ENCODE measurements at regions not wholly inside any gene's neighbourhood (a gene's known extent, or its start where the extent isn't known, plus 50 kb on each side); places are given as distances from the start of the nearest gene placed in this dataset.

GRCh38 chr2:120575966-120576365 lies 159.7 kb upstream of the GLI2 start:
- no peak for FAIRE-seq
- TF ChIP-seq POLR2AphosphoS5 (IDR thresholded peaks at IDR 0.05; ENCODE audit: low read depth, low read length) (no peak), POLR2A (IDR thresholded peaks at IDR 0.05; ENCODE audit: low read depth, low read length) (no peak), TAF1 (IDR thresholded peaks at IDR 0.05; ENCODE audit: borderline replicate concordance, low read depth, low read length) (no peak)

GRCh38 chr2:120576509-120577474 lies 158.9 kb upstream of the GLI2 start:
- TF ChIP-seq POLR2AphosphoS5 (IDR thresholded peaks at IDR 0.05; ENCODE audit: low read depth, low read length) (no peak), TAF1 (IDR thresholded peaks at IDR 0.05; ENCODE audit: borderline replicate concordance, low read depth, low read length) (no peak), POLR2A (IDR thresholded peaks at IDR 0.05; ENCODE audit: low read depth, low read length) (no peak)
- no peak for FAIRE-seq
- no peak for DNase-seq (ENCODE audit: insufficient read length)

More at GRCh38 chr2:120575966-120576365, 159.7 kb upstream of the GLI2 start:
- no peak for DNase-seq (ENCODE audit: insufficient read length)

DNA sequence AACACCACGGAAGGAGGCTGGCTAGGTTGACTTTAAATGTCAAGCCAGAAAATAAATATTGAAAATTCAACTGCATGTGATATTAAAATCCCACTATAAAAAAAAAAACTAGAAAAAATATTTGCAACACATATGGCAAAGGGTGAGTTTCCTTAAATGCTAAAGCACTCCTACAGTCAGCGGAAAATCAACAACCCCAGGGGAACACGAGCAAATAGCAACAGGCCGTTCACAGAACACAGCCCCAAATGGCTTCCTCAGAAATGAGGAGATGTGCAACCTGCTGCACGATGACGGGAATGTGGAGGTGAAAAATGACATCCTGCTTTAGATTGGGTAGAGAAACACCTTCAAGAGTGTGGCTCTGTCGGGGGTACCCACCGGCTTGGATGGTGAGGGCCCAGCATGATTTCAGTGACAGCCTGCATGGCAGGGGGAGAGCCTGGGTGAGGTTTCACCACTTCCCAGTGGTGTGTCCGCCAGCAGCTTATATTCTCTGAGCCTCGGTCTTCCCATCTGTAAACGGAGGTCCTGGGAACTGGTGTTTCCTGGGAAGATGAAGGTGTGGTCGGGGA lies 157.9 kb upstream of the GLI2 start:
- DNase-seq (ENCODE audit: insufficient read length) (no peak), FAIRE-seq (no peak)
- TF ChIP-seq POLR2AphosphoS5 (IDR thresholded peaks at IDR 0.05; ENCODE audit: low read depth, low read length) (no peak), POLR2A (IDR thresholded peaks at IDR 0.05; ENCODE audit: low read depth, low read length) (no peak), TAF1 (IDR thresholded peaks at IDR 0.05; ENCODE audit: borderline replicate concordance, low read depth, low read length) (no peak)

DNA sequence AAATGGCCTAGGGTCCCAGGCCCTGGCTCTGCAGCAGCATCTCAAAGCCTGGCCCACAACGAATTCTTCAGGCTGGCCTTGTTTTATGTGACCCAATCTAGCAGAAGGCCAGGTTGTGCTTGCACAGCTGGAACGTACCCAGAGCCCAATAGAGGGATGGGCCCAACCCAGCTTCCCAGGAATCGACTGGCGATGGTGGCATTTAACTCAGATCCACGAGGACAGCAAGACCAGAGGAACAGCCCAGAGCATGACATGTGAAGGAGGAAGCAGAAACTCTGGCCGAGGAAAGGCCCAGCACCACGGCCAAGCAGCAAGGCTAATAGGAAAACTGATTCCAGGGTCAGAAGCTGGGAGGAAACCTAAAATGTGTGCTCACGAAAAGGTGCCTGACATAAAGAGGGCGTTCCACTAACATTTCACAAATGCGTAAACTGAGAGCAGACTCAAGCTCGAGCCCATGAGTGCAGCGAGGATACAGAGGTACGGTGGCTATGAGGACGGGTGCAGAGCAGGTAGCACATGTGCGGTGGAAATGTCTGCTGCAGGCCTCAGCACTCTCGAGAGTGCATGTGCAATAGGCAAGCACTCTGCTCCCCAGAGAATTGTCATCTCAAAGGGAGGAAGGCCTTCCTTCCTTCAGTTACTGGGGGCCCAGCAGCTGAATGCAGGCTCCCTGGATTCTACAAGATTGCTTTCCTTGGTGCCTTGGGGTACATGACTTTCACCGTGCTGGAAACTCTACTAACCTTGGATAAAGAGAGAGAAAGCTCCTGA lies 156.9 kb upstream of the GLI2 start:
- DNase-seq (ENCODE audit: insufficient read length), result no peak
- no peak for TF ChIP-seq POLR2A (IDR thresholded peaks at IDR 0.05; ENCODE audit: low read depth, low read length)
- TF ChIP-seq TAF1 (IDR thresholded peaks at IDR 0.05; ENCODE audit: borderline replicate concordance, low read depth, low read length), result no peak
- no peak for TF ChIP-seq POLR2AphosphoS5 (IDR thresholded peaks at IDR 0.05; ENCODE audit: low read depth, low read length)
- FAIRE-seq, result no peak

DNA sequence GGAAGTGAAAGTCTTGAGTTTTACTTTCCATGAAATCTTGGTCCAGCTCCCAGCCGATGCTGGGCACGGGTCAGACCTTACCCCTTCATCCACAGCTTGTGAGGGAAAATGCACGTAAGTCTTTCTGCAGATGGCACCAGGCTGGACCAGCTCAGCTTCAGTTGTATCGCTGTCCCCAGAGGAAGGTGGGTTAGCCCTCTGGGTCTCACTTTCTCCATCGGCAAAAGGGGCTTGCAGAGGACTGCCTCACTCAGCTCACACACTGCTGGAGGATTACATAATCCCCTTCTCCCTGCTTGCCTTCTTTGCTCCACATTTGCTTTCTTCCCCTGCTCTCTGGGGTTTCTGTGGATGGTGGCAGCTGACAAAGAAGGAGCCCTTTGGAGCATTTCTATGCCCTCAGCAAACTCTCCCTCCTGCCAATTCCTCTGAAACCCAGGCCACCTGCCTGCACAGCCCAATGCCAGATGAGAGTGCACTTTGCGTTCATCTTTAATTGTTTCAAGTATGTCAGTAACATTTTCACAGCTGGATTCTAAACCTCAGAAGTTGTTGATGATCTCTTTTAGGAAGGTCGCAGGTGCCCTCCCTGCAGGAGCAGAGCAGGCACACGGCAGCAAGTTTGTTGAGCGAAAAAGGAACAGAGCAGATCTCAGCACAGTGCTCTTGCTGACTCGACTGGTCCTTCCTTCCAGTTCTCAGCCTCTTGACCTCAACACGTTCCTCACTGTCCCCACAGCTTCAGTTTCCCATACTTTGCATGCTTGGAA lies 155.6 kb upstream of the GLI2 start:
- no peak for DNase-seq (ENCODE audit: insufficient read length)
- FAIRE-seq, result no peak
- TF ChIP-seq TAF1 (IDR thresholded peaks at IDR 0.05; ENCODE audit: borderline replicate concordance, low read depth, low read length) (no peak), POLR2AphosphoS5 (IDR thresholded peaks at IDR 0.05; ENCODE audit: low read depth, low read length) (no peak), POLR2A (IDR thresholded peaks at IDR 0.05; ENCODE audit: low read depth, low read length) (no peak)

- DNase-seq (ENCODE audit: insufficient read length) (no peak), FAIRE-seq (no peak)
- TF ChIP-seq POLR2A (IDR thresholded peaks at IDR 0.05; ENCODE audit: low read depth, low read length) (no peak), POLR2AphosphoS5 (IDR thresholded peaks at IDR 0.05; ENCODE audit: low read depth, low read length) (no peak), TAF1 (IDR thresholded peaks at IDR 0.05; ENCODE audit: borderline replicate concordance, low read depth, low read length) (no peak)
Observed at GRCh38 chr2:120580709-120581108, 155.0 kb upstream of the GLI2 start.

DNA sequence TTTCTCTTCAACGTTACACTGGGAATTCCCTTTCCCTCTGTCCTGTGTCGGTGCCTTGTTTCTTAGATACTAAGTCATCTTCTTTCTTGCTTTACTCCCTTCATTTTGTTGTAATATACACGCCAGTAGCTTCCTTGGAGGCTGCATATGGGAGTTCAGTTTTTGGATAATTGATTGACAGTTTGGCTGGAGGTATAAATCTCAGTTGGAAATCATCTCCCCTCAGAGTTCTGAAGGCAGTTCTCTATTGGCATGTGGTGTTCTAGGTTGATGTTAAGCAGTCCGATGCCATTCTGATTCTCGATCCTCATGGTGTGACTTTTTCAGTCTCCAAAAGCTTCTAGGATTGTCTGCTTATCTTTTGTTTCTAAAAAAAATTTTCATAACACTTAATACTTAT lies 152.5 kb upstream of the GLI2 start:
- DNase-seq (ENCODE audit: insufficient read length), result no peak
- TF ChIP-seq TAF1 (IDR thresholded peaks at IDR 0.05; ENCODE audit: borderline replicate concordance, low read depth, low read length) (no peak), POLR2AphosphoS5 (IDR thresholded peaks at IDR 0.05; ENCODE audit: low read depth, low read length) (no peak), POLR2A (IDR thresholded peaks at IDR 0.05; ENCODE audit: low read depth, low read length) (no peak)
- no peak for FAIRE-seq

DNA sequence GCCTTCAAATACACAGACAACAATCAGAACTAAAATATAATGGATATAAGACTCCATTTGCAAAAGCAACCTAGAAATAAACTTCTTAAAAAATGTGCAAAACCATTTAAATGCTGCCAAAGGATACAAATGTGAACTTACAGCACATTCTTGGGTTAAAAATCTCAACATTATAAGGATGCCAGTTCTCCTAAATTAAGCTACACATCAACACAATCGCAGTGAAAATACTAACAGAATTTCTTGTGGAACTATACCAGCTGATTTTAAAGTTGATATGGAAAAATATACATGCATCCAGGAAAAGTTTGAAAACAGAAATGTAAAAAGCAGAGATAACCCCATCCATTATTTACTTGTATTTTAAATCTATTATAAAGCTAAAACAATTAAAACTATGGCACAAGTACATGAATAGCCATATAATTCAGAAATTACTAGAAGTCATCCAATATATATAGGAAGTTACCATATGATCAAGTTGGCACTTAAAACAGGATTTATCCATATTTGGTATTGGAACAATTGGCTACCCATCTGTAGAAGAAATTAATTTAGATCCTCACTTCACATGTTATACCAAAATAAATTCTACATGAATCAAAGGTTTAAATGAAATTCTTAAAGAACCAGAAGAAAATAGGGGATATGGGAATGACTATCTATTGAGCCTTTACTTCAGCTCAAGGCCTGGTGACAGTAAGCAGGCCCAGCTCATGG lies 151.7 kb upstream of the GLI2 start:
- DNase-seq (ENCODE audit: insufficient read length) (no peak), FAIRE-seq (no peak)
- no peak for TF ChIP-seq TAF1 (IDR thresholded peaks at IDR 0.05; ENCODE audit: borderline replicate concordance, low read depth, low read length)
- TF ChIP-seq POLR2A (IDR thresholded peaks at IDR 0.05; ENCODE audit: low read depth, low read length), result no peak
- TF ChIP-seq POLR2AphosphoS5 (IDR thresholded peaks at IDR 0.05; ENCODE audit: low read depth, low read length), result no peak

DNA sequence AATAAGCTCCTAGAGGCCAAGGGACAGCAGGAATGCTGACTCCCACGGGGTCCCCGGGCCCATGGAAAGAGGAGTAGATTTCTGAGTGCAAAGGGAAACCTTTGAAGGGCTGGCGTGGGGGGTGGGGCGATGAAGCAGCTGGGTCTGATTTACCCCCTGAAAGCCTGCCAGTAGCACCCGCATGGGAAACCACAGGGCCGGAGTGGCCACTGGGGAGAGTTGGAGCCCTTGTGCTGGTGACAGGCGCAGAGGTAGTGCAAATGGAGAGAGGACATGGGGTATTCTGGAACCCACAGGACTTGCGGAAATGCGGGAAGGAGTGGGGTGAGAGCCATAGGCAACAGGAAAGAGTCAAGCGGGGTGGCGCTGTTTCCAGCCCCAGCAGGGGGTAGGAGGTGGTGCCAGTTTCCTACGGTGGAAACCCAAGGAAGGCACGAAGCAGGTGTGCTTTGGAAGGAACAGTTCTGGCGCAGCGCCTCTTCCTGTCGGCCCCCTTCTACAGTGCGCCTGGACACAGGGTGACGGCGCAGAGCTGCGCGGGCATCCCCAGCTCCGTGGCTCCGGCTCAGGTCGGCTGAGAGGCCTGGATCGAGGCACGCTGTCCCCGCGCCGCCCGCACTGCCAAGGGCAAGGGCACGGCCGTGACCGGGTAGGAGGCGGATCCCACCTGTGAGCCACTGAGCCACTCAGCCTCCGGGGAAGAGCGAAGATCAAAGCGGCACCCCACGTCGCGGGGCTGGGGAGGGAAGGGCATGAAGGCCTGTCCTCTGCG lies 149.0 kb upstream of the GLI2 start:
- no peak for FAIRE-seq
- DNase-seq (ENCODE audit: insufficient read length), result no peak
- TF ChIP-seq TAF1 (IDR thresholded peaks at IDR 0.05; ENCODE audit: borderline replicate concordance, low read depth, low read length) (no peak), POLR2A (IDR thresholded peaks at IDR 0.05; ENCODE audit: low read depth, low read length) (no peak), POLR2AphosphoS5 (IDR thresholded peaks at IDR 0.05; ENCODE audit: low read depth, low read length) (no peak)
